NCI-H1092 (cell line): ENCODE measurements at regions not wholly inside any gene's neighbourhood (a gene's known extent, or its start where the extent isn't known, plus 50 kb on each side); places are given as distances from the start of the nearest gene placed in this dataset.
"Not testable (repeated sequence)": the region's sequence is repeated elsewhere in the genome, so short reads cannot be mapped to it uniquely, and the experiment has no call there.

Source experiments
- DNase-seq: peaks from one replicate; lab custom pipeline; 2025; lab: John Stamatoyannopoulos, UW

DNA sequence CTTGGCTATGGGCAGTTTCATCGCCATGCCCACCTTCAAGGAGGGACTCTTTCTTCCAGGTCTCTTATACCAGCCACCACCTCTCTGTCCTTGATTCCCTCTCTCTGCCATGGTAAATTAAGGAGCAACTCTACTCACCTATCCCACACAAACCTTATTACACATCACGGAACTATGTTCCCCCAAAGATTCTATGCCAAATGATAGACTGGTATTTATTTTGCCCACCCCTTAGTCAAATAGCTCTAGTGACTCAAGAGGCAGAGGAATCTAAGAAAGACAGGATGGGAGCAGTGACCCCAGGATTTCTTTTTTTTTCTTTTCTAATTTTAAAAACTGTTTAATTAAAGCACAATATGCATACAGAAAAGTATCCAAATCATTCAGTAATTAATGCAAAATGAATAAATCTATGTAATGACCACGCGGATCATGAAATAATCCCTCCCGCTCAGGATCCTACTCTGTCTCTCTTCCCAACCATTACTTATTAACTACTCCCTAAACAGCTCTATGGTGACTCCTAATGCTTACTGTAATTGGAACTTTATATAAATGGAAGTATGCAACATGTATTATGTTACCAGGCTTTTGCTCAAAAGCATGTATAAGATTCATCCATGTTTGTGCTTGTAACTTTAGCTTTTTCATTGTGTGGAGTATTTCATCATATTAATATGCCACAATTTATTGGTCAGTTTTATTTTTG is 410.8 kb upstream of the RASGRP1 start:
- DNase-seq: no peak

DNA sequence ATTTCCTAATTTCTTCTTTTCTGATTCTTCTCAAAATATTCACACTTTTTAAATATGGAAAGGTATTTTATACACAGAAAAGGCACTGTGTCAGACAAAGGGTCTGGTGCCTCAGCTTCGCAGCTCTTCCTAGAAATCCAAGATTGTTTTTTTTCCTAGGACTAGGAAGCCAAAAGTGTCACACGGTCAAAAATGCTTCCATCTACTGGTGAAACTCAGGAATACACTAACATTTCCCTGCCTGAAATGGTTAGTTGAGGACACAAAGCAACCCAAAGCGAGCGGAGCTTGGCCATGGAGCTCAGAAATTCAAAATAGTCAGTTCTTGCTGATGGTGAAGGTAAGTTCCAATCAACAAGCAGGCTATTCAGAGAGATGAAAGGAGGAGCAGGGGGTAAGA is 426.5 kb upstream of the RASGRP1 start:
- no peak for DNase-seq

DNA sequence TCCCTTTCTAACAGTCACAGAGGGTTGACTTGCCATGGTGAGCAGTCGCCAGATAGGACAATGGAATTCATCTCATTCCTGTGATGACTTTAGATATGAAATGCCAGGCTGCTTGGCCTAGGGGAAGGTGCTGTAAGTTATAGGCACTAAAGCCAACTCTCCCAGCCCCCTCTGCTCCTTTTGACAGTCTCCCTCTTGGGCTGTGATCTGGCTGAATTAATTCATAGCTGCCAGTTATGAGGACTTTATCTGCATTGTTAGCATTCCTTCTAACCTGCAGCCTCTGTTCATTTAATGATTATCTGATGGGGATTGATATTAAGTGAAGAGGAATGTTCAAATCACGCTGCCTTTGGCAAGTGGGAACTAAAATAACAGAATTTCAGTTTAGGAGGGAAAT is 427.1 kb upstream of the RASGRP1 start:
- no peak for DNase-seq

GRCh38 chr15:38992506-38992905 is 427.9 kb upstream of the RASGRP1 start:
- no peak for DNase-seq

DNA sequence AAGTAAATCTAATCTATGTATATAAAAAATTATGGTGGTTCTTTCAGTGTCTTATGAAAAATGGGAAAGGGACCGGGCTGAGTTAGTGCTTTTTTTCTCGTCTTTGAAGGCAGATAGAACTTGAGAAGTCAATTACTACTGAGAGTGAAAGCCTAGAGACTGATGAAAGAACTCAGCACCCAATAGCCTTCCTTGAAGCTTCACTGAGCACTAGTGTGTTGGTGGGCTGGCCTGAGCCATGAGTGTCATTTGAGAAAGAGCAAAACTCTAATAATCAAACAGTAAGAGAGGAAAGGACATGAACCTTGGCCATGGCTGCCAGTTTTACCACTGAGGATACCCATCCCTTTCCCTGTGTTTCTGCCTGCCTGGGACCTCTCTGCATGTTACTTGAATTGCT is 428.3 kb upstream of the RASGRP1 start:
- DNase-seq: no peak

- DNase-seq: no peak
These were observed 429.7 kb upstream of the RASGRP1 start for GRCh38 chr15:38994310-38994709.

GRCh38 chr15:38996111-38996631 is 431.6 kb upstream of the RASGRP1 start:
- DNase-seq: no peak

GRCh38 chr15:38997841-38998240 is 433.2 kb upstream of the RASGRP1 start:
- DNase-seq: no peak

GRCh38 chr15:39000008-39000734 is 435.6 kb upstream of the RASGRP1 start:
- no peak for DNase-seq

- DNase-seq: no peak
These were observed 445.1 kb upstream of the RASGRP1 start for GRCh38 chr15:39009740-39010139.

GRCh38 chr15:39011066-39011465 is 446.5 kb upstream of the RASGRP1 start:
- DNase-seq: not testable (repeated sequence)

DNA sequence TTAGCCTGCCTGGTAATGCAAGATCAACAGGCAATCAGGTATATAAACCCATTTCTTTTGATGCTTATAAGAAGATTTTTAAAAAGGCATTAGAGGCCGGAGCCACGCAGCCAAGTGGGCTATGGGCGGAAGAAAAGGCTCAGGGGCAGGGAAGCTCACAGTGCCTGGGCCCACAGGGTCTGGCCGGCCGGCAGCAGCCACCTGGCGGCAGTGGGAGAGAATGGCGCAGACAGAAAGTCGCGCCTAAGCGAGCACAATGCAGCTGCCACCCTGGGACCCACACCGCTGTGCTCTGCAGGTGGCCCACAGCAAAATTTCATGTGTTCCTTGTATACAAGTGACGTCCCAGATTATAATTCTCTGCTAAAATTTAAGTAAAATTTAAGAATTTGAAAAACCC is 448.6 kb upstream of the RASGRP1 start:
- no peak for DNase-seq

DNA sequence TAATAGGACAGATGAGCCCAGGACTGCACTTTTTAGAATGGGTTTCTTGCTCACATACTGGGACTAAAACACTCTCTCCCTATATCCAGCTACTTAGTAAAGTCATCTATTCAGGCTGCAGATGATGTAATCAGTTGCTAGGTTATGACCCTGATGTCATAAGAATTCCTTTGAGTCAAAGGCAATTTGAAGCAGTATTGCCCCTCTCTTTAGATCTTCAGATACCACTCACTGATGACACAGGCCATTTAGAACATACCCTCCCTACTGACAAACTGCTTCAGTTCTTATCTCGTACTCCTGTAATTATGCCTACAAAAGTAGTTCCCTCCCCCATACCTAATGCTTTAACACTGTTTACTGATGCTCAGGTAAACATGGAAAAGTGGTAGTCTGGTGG is 450.1 kb upstream of the RASGRP1 start:
- no peak for DNase-seq

DNA sequence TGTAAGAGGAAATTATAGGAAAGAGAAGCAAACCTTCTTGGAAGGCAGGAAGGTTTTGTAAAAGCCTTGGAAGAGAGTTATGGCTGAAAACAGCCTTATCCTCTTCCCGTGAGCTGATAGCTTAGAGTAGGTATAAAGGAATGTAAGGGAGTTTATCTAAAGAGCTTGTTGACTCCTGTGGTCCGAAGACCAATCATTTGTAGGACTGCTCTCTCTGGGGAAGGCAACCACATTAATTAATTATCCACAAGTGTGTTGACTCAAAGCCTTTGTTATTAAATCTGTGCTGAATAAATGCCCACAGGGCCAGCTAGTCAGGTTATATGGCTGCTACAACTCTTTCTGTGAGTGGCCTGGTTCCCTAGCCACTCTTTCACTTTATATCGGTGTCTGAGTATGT is 452.1 kb upstream of the RASGRP1 start:
- DNase-seq: no peak

DNA sequence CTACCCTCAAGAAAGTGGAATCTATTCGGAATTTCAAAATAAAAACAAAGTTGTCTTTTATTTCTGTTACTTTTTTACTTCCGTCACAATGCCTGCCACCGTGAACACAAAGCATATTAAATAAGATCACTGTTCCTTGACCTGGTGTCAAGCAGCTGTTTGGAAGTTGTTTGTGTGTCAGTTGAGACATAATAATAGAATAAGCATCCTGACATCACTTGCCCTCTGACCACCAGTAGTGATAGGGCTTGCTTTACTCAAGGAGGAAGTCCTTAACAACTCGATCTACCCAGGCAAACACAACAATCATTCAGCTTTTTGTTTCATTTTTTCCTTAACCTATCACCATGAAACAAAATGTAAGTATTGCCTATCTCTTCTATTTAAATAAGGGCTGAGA is 454.4 kb upstream of the RASGRP1 start:
- DNase-seq: no peak

- no peak for DNase-seq
These were observed 456.7 kb upstream of the RASGRP1 start for GRCh38 chr15:39021341-39021740.

DNA sequence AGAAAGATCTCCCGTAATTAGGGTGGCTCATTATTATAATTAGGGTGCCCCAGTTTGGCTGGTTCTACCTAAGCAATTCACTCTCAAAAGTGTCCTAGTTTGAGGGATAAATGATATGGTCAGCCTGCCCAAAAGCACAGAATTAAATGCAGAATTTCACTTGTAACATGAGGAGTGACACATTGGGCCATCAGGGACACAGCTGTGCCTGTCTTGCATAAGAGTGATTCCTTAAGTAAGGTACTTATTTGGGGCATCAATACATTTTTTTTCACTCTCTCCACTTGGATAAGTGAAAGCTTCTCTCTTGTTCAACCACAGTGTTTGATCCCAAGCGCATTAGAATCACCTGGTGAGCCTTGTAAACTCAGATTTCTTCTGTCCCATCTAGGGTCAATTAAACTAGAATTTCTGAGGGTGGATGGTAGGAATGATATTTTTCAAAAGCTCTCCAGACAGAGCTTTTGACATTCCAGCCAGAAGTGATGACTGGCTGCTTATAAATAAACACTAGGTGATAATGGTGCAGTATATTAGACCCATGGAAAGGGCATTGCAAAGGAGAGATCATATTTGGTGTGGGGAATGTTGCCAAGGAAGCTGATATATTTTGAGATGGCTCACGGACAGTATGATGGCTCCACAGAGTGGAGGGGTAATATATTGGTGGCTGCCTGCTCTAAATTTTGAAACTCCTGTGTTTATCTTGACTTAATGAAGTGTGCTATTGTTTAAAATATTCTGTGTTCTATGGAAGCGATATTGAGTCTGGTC is 458.1 kb upstream of the RASGRP1 start:
- no peak for DNase-seq

GRCh38 chr15:39025321-39025720 is 460.7 kb upstream of the RASGRP1 start:
- no peak for DNase-seq

GRCh38 chr15:39025881-39026280 is 461.3 kb upstream of the RASGRP1 start:
- no peak for DNase-seq

GRCh38 chr15:39028069-39028468 is 463.5 kb upstream of the RASGRP1 start:
- no peak for DNase-seq

GRCh38 chr15:39029741-39030140 is 465.1 kb upstream of the RASGRP1 start:
- DNase-seq: no peak

- DNase-seq: no peak
These were observed 465.9 kb upstream of the RASGRP1 start for GRCh38 chr15:39030291-39031070.
